DND-41 (cell line): ENCODE measurements at regions not wholly inside any gene's neighbourhood (a gene's known extent, or its start where the extent isn't known, plus 50 kb on each side); places are given as distances from the start of the nearest gene placed in this dataset.
"Not testable (repeated sequence)": the region's sequence is repeated elsewhere in the genome, so short reads cannot be mapped to it uniquely, and the experiment has no call there.

ENCODE experiments used
- EZH2 ChIP-seq: IDR thresholded peaks from 3 replicates; pipeline ENCODE4 v1.6.1; 2012; ENCODE audit warnings: borderline replicate concordance, low read depth, mild to moderate bottlenecking, moderate library complexity, low read length, inconsistent platforms; ENCODE audit not compliant: severe bottlenecking
- TF ChIP-seq, protein P1 (sequence below): IDR thresholded peaks from 2 replicates; pipeline ENCODE4 v1.5.1; 2012; ENCODE audit warnings: borderline replicate concordance, low read length, moderate library complexity, mild to moderate bottlenecking; ENCODE audit not compliant: poor library complexity, severe bottlenecking; ENCODE audit errors: extremely low read depth

GRCh38 chr6:60471426-60471825 lies 1814.6 kb downstream of the KHDRBS2 start:
- TF ChIP-seq, protein P1, sequence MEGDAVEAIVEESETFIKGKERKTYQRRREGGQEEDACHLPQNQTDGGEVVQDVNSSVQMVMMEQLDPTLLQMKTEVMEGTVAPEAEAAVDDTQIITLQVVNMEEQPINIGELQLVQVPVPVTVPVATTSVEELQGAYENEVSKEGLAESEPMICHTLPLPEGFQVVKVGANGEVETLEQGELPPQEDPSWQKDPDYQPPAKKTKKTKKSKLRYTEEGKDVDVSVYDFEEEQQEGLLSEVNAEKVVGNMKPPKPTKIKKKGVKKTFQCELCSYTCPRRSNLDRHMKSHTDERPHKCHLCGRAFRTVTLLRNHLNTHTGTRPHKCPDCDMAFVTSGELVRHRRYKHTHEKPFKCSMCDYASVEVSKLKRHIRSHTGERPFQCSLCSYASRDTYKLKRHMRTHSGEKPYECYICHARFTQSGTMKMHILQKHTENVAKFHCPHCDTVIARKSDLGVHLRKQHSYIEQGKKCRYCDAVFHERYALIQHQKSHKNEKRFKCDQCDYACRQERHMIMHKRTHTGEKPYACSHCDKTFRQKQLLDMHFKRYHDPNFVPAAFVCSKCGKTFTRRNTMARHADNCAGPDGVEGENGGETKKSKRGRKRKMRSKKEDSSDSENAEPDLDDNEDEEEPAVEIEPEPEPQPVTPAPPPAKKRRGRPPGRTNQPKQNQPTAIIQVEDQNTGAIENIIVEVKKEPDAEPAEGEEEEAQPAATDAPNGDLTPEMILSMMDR, result not testable (repeated sequence)
- TF ChIP-seq EZH2, result not testable (repeated sequence)
